NT2/D1 (cell line): ENCODE measurements at regions not wholly inside any gene's neighbourhood (a gene's known extent, or its start where the extent isn't known, plus 50 kb on each side); places are given as distances from the start of the nearest gene placed in this dataset.
"Not testable (repeated sequence)": the region's sequence is repeated elsewhere in the genome, so short reads cannot be mapped to it uniquely, and the experiment has no call there.

Experiments
- YY1 ChIP-seq: IDR thresholded peaks from 2 replicates; pipeline ENCODE4 v1.6.1; 2011; ENCODE audit not compliant: insufficient read length, insufficient read depth
- ZNF274 ChIP-seq: IDR thresholded peaks from 2 replicates; pipeline ENCODE4 v1.6.1; 2011; ENCODE audit warnings: mild to moderate bottlenecking, low read depth, low read length

DNA sequence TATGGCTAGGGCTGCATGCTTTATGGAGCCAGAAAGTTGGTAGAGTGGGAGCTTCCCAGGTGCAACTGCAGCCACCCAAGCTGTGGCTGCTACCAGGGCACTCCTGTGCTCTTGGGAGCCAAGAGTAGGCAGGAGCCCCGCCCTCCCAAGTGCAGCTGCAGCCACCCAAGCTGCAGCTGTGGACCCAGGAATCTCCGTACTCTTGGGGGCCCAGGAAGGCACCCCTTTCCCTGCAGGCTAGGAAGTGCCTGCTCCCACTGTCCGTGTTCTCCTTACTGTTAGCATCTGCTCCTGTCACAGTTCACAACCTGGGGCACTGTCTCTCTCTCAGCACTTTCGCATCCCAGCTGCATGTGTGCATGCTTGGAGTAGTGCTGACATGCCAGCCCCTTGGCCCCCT, 1718.4 kb downstream of the SPATA31A7 start:
- not testable (repeated sequence) for TF ChIP-seq YY1, ZNF274
